Neuronal stem cell (in vitro differentiated cells): ENCODE measurements at regions not wholly inside any gene's neighbourhood (a gene's known extent, or its start where the extent isn't known, plus 50 kb on each side); places are given as distances from the start of the nearest gene placed in this dataset.
"Not testable (repeated sequence)": the region's sequence is repeated elsewhere in the genome, so short reads cannot be mapped to it uniquely, and the experiment has no call there.

Experiments used
- DNase-seq: peaks from one replicate; pipeline ENCODE4 v3.0.0-alpha.2; 2013; ENCODE audit warnings: low spot score
- H2AFZ ChIP-seq: one replicate; pipeline ENCODE4 v1.6.1; 2013; ENCODE audit warnings: mild to moderate bottlenecking, low read length, inconsistent platforms
- H2AK5ac ChIP-seq: 2 replicates; pipeline ENCODE4 v1.6.1; 2013; ENCODE audit warnings: low read depth, mild to moderate bottlenecking, inconsistent platforms, low read length, moderate library complexity, mixed read lengths
- H2BK120ac ChIP-seq: 2 replicates; pipeline ENCODE4 v1.6.1; 2013; ENCODE audit warnings: low read depth, mild to moderate bottlenecking, inconsistent platforms, low read length, moderate library complexity, mixed read lengths
- H2BK12ac ChIP-seq: one replicate; pipeline ENCODE4 v1.6.1; 2013; ENCODE audit warnings: low read length, inconsistent platforms
- H2BK15ac ChIP-seq: 2 replicates; pipeline ENCODE4 v1.6.1; 2013; ENCODE audit warnings: mild to moderate bottlenecking, low read length, inconsistent platforms, mixed read lengths
- H2BK5ac ChIP-seq: one replicate; pipeline ENCODE4 v1.6.1; 2013; ENCODE audit warnings: inconsistent platforms, mild to moderate bottlenecking, low read length, moderate library complexity
- H3K14ac ChIP-seq: one replicate; pipeline ENCODE4 v1.6.1; 2013; ENCODE audit warnings: low read length, inconsistent platforms
- H3K18ac ChIP-seq: 2 replicates; pipeline ENCODE4 v1.6.1; 2013; ENCODE audit warnings: low read length, inconsistent platforms
- H3K23ac ChIP-seq: 2 replicates; pipeline ENCODE4 v1.6.1; 2013; ENCODE audit warnings: low read depth, mild to moderate bottlenecking, mixed read lengths, low read length, inconsistent platforms; ENCODE audit not compliant: poor library complexity
- H3K27ac ChIP-seq: replicated peaks from 3 replicates; pipeline ENCODE4 v1.5.1; 2013; ENCODE audit warnings: low read length, inconsistent platforms
- H3K27me3 ChIP-seq, 3 experiments: 2 replicates each; pipeline ENCODE4 v1.6.1; 2013; ENCODE audit warnings: low read length in 3 of 3, mild to moderate bottlenecking in 2 of 3, inconsistent platforms in 1 of 3, low read depth in 1 of 3, mixed read lengths in 1 of 3, moderate library complexity in 1 of 3; ENCODE audit not compliant: control insufficient read depth in 3 of 3, insufficient read depth in 3 of 3
- H3K36me3 ChIP-seq, 2 donors: replicated peaks in 1 of 2; 2 replicates each; pipeline ENCODE4 v1.6.1; 2013; ENCODE audit warnings: low read length in 2 of 2; ENCODE audit not compliant: control insufficient read depth in 2 of 2, insufficient read depth in 2 of 2
- H3K4ac ChIP-seq: 2 replicates; pipeline ENCODE4 v1.6.1; 2013; ENCODE audit warnings: inconsistent platforms, mild to moderate bottlenecking, low read length, moderate library complexity
- H3K4me1 ChIP-seq, 2 donors: 1 replicate in 1 of 2; 2 replicates in 1 of 2; pipeline ENCODE4 v1.6.1; 2013; ENCODE audit warnings: low read length in 2 of 2, low read depth in 1 of 2; ENCODE audit not compliant: control insufficient read depth in 2 of 2, insufficient read depth in 1 of 2
- H3K4me2 ChIP-seq: one replicate; pipeline ENCODE4 v1.6.1; 2013; ENCODE audit warnings: mild to moderate bottlenecking, low read length, inconsistent platforms; ENCODE audit not compliant: insufficient read depth, poor library complexity, severe bottlenecking
- H3K4me3 ChIP-seq, 2 donors: 2 replicates each; pipeline ENCODE4 v1.5.1; 2013; ENCODE audit warnings: low read length in 2 of 2, mild to moderate bottlenecking in 2 of 2, inconsistent platforms in 1 of 2, moderate library complexity in 1 of 2
- H3K79me1 ChIP-seq: one replicate; pipeline ENCODE4 v1.6.1; 2013; ENCODE audit warnings: low read depth, mild to moderate bottlenecking, inconsistent platforms, low read length, moderate library complexity
- H3K9ac ChIP-seq: one replicate; pipeline ENCODE4 v1.6.1; 2013; ENCODE audit warnings: mild to moderate bottlenecking, low read depth, low read length, inconsistent platforms; ENCODE audit not compliant: poor library complexity
- H3K9me3 ChIP-seq, 2 donors: replicated peaks in 1 of 2; 2 replicates each; pipeline versions ENCODE3 to v1.6.1; 2013; ENCODE audit warnings: low read length in 2 of 2, mild to moderate bottlenecking in 2 of 2, inconsistent platforms in 1 of 2, low read depth in 1 of 2, mixed read lengths in 1 of 2, moderate library complexity in 1 of 2; ENCODE audit not compliant: control insufficient read depth in 2 of 2, insufficient read depth in 1 of 2
- H4K8ac ChIP-seq: one replicate; pipeline ENCODE4 v1.6.1; 2013; ENCODE audit warnings: low read depth, mild to moderate bottlenecking, inconsistent platforms, low read length, moderate library complexity
- H4K91ac ChIP-seq: one replicate; pipeline ENCODE4 v1.6.1; 2013; ENCODE audit warnings: low read length, low read depth, mild to moderate bottlenecking, inconsistent platforms; ENCODE audit not compliant: poor library complexity
- WGBS, 2 donors: extraction: QIAGEN DNeasy Blood & Tissue Kit; methylation state at CpG; one replicate each; pipeline ENCODE4 v1.1.7; 2013; ENCODE audit warnings: missing lambda C conversion rate in 2 of 2, mixed read lengths in 1 of 2; ENCODE audit not compliant: insufficient read length in 2 of 2, insufficient replicate concordance in 1 of 2; ENCODE audit errors: extremely low coverage in 2 of 2; 5-methylcytosine and 5-hydroxymethylcytosine counted together

GRCh38 chr1:206366131-206366530, 104.1 kb upstream of the IKBKE start:
- H2AK5ac ChIP-seq, H2BK15ac ChIP-seq, H3K4me1 ChIP-seq, H3K4ac ChIP-seq, H2BK5ac ChIP-seq, DNase-seq, H3K9ac ChIP-seq, H2BK12ac ChIP-seq, H3K4me2 ChIP-seq, H3K27me3 ChIP-seq, H3K14ac ChIP-seq, H3K9me3 ChIP-seq, H3K4me3 ChIP-seq, H2AFZ ChIP-seq, H4K91ac ChIP-seq, H3K36me3 ChIP-seq, H3K23ac ChIP-seq, H4K8ac ChIP-seq, H3K18ac ChIP-seq, H3K79me1 ChIP-seq, H2BK120ac ChIP-seq, H3K27ac ChIP-seq: not testable (repeated sequence)
- no CpG with 5 or more reads among the region's 5 CpGs for WGBS, 2 donors

GRCh38 chr1:206366772-206367171, 103.5 kb upstream of the IKBKE start:
- H3K9ac ChIP-seq, H4K8ac ChIP-seq, H3K79me1 ChIP-seq, H2BK5ac ChIP-seq, H4K91ac ChIP-seq, H2BK120ac ChIP-seq, DNase-seq, H2BK12ac ChIP-seq, H3K23ac ChIP-seq, H3K9me3 ChIP-seq, H3K4me2 ChIP-seq, H2AFZ ChIP-seq, H3K18ac ChIP-seq, H3K27me3 ChIP-seq, H3K14ac ChIP-seq, H2BK15ac ChIP-seq, H3K4me3 ChIP-seq, H3K27ac ChIP-seq, H3K4ac ChIP-seq, H2AK5ac ChIP-seq, H3K4me1 ChIP-seq, H3K36me3 ChIP-seq: not testable (repeated sequence)
- WGBS, 2 donors = no CpG with 5 or more reads among the region's 1 CpG

- H3K9me3 ChIP-seq, H3K27ac ChIP-seq, H3K9ac ChIP-seq, H2BK15ac ChIP-seq, H3K27me3 ChIP-seq, H2AFZ ChIP-seq, H4K8ac ChIP-seq, H4K91ac ChIP-seq, H3K4me1 ChIP-seq, H3K23ac ChIP-seq, H3K36me3 ChIP-seq, H2BK12ac ChIP-seq, H2AK5ac ChIP-seq, H3K4me2 ChIP-seq, H2BK5ac ChIP-seq, H3K4ac ChIP-seq, H3K79me1 ChIP-seq, H3K18ac ChIP-seq, H2BK120ac ChIP-seq, H3K14ac ChIP-seq, DNase-seq, H3K4me3 ChIP-seq: not testable (repeated sequence)
- WGBS, 2 donors = no CpG with 5 or more reads among the region's 6 CpGs
Measured at GRCh38 chr1:206367955-206368622, 102.2 kb upstream of the IKBKE start.

GRCh38 chr1:206374725-206375124, 95.6 kb upstream of the IKBKE start:
- not testable (repeated sequence) for H2BK120ac ChIP-seq, H2AFZ ChIP-seq, H2BK12ac ChIP-seq, H3K4ac ChIP-seq, H3K4me2 ChIP-seq, H4K91ac ChIP-seq, H3K9ac ChIP-seq, H3K9me3 ChIP-seq, H4K8ac ChIP-seq, H3K14ac ChIP-seq, H3K36me3 ChIP-seq, H2BK15ac ChIP-seq, H3K79me1 ChIP-seq, H3K4me3 ChIP-seq, H2BK5ac ChIP-seq, H3K18ac ChIP-seq, H2AK5ac ChIP-seq, H3K23ac ChIP-seq, H3K27ac ChIP-seq, H3K4me1 ChIP-seq, DNase-seq, H3K27me3 ChIP-seq
- WGBS, 2 donors = no CpG with 5 or more reads among the region's 5 CpGs
